Thyroid gland (tissue), 4 donors: ENCODE measurements at regions not wholly inside any gene's neighbourhood (a gene's known extent, or its start where the extent isn't known, plus 50 kb on each side); places are given as distances from the start of the nearest gene placed in this dataset.

Experiments
- DNase-seq, 2 donors: peaks; one replicate each; pipeline ENCODE4 v3.0.0-alpha.2; 2019
- H3K27ac ChIP-seq, 3 donors: fragments of 200-600 bp; sonication (generic); 1 replicate in 2 of 3; 2 replicates in 1 of 3; pipeline ENCODE4 v1.5.1; 2016 to 2019; ENCODE audit warnings: mild to moderate bottlenecking in 1 of 3, moderate library complexity in 1 of 3
- H3K27me3 ChIP-seq: fragments of 200-600 bp; sonication (generic); one replicate; pipeline ENCODE4 v1.5.1; 2019
- H3K36me3 ChIP-seq, 2 donors: fragments of 200-600 bp; sonication (generic); one replicate each; pipeline ENCODE4 v1.5.1; 2016 to 2019
- H3K4me1 ChIP-seq, 2 donors: fragments of 200-600 bp; sonication (generic); one replicate each; pipeline ENCODE4 v1.5.1; 2017 to 2019
- H3K4me3 ChIP-seq, 3 donors: fragments of 200-600 bp; sonication (generic); replicated peaks in 1 of 3; 1 replicate in 2 of 3; 2 replicates in 1 of 3; pipeline ENCODE4 v1.5.1; 2016; ENCODE audit warnings: mild to moderate bottlenecking in 1 of 3
- H3K9me3 ChIP-seq: fragments of 200-600 bp; sonication (generic); one replicate; pipeline ENCODE4 v1.5.1; 2017
- POLR2A ChIP-seq, 2 donors: fragments of 450-650 bp; IDR thresholded peaks; one replicate each; pipeline ENCODE4 v1.6.1; 2017; ENCODE audit warnings: antibody characterized with exemption in 2 of 2, mild to moderate bottlenecking in 2 of 2, moderate library complexity in 1 of 2
- WGBS, 2 donors: methylation state at CpG; one replicate each; pipeline ENCODE4 v1.1.5; 2017; 5-methylcytosine and 5-hydroxymethylcytosine counted together
- intact Hi-C: fragments of 100-400 bp; cut with DNase I; formaldehyde crosslinking; loops from one replicate; pipeline ENCODE4 v1.15.1; 2023
- TF ChIP-seq, protein P1 (sequence below), 6 experiments: fragments of 200-600 bp in 3 of 6; fragments of 450-650 bp in 3 of 6; sonication (generic) in 3 of 6; IDR thresholded peaks; one replicate each; pipeline ENCODE4 v1.5.1; 2016 to 2019; ENCODE audit warnings: antibody characterized with exemption in 6 of 6, mild to moderate bottlenecking in 2 of 6, inconsistent platforms in 1 of 6, moderate library complexity in 1 of 6

DNA sequence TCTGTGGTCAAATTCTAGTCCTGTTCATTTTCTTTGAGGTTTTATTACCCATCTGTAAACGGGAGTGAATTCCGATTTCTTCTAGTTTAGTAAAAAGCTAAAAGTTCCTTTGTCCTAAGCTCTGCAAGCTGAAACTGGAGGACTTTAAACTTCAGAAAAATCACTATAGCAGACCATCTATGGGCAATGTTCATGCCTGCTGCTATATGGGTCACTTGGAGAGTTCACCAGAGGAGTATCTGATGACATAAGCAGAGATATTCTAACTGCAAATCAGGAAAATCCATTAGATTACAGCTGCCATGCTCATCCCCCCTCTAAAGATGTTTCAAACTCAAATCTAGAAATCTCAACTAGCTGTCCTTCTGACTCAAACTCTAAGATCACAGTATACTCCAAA, 193.0 kb upstream of the RTL1 start:
- no peaks in the 10 kb centered on the region for H3K27me3 ChIP-seq
- H3K4me3 ChIP-seq: no peak overlapping the region
- DNase-seq: no peak
- no peaks in the 10 kb centered on the region for H3K4me1 ChIP-seq
- WGBS, 2 donors: 87 to 90% methylated on average over 2 of the region's 2 CpGs
- no peak for TF ChIP-seq POLR2A (IDR thresholded peaks at IDR 0.05)
- TF ChIP-seq, protein P1, sequence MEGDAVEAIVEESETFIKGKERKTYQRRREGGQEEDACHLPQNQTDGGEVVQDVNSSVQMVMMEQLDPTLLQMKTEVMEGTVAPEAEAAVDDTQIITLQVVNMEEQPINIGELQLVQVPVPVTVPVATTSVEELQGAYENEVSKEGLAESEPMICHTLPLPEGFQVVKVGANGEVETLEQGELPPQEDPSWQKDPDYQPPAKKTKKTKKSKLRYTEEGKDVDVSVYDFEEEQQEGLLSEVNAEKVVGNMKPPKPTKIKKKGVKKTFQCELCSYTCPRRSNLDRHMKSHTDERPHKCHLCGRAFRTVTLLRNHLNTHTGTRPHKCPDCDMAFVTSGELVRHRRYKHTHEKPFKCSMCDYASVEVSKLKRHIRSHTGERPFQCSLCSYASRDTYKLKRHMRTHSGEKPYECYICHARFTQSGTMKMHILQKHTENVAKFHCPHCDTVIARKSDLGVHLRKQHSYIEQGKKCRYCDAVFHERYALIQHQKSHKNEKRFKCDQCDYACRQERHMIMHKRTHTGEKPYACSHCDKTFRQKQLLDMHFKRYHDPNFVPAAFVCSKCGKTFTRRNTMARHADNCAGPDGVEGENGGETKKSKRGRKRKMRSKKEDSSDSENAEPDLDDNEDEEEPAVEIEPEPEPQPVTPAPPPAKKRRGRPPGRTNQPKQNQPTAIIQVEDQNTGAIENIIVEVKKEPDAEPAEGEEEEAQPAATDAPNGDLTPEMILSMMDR (IDR thresholded peaks at IDR 0.05): no peak
- no peaks in the 10 kb centered on the region for H3K36me3 ChIP-seq
- no peak overlapping the region for H3K27ac ChIP-seq
- H3K9me3 ChIP-seq: no peaks in the 10 kb centered on the region
- intact Hi-C loops: no loop called here

- intact Hi-C loops: no loop called here
- Histone ChIP-seq H3K27ac (no peak overlapping the region), H3K27me3 (no peaks in the 10 kb centered on the region), H3K4me3 (no peak overlapping the region), H3K9me3 (no peaks in the 10 kb centered on the region), H3K4me1 (no peaks in the 10 kb centered on the region), H3K36me3 (no peaks in the 10 kb centered on the region)
- no peak for DNase-seq
- TF ChIP-seq POLR2A (IDR thresholded peaks at IDR 0.05): no peak
- TF ChIP-seq, protein P1 (IDR thresholded peaks at IDR 0.05): no peak
- WGBS, 2 donors: 74 to 76% methylated on average over 3 of the region's 3 CpGs
Measured at GRCh38 chr14:101097109-101097793, 193.7 kb upstream of the RTL1 start.

- TF ChIP-seq, protein P1 (IDR thresholded peaks at IDR 0.05): no peak
- TF ChIP-seq POLR2A (IDR thresholded peaks at IDR 0.05): no peak
Measured at GRCh38 chr14:101098177-101098576, 194.7 kb upstream of the RTL1 start.

DNA sequence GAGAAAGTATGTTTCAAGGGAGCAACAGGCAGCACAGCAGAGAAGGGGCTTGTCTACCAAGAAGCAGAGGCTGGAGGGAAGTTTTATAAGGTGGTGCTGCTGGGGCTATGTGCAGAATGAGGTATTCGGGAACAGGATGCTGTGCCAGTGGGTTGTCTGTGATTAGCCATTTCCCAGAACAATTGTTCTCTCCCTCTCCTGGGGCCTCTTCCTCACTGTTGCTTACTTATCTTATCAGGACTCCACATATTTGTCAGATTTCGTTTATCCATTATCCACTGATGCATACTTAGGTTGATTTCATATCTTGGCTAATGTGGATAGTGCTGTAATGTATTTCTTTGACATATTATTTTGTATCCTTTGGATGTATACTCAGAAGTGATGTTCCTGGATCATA, 195.1 kb upstream of the RTL1 start:
- intact Hi-C loops: no loop called here
- WGBS, 2 donors: 54 to 57% methylated on average over 2 of the region's 2 CpGs

More at GRCh38 chr14:101098177-101098576, 194.7 kb upstream of the RTL1 start:
- Histone ChIP-seq H3K4me3 (no peak overlapping the region), H3K27ac (no peak overlapping the region), H3K4me1 (no peaks in the 10 kb centered on the region), H3K9me3 (no peaks in the 10 kb centered on the region), H3K36me3 (no peaks in the 10 kb centered on the region), H3K27me3 (no peaks in the 10 kb centered on the region)
- no peak for DNase-seq
- whole genome bisulfite sequencing, 2 donors: 82 to 86% methylated on average over 3 of the region's 3 CpGs
- intact Hi-C loops: no loop called here

GRCh38 chr14:101101456-101102056, 198.0 kb upstream of the RTL1 start:
- no peaks in the 10 kb centered on the region for H3K36me3 ChIP-seq
- intact Hi-C loops: no loop called here
- H3K9me3 ChIP-seq: no peaks in the 10 kb centered on the region
- DNase-seq: no peak
- H3K27me3 ChIP-seq: no peaks in the 10 kb centered on the region
- no peak overlapping the region for H3K27ac ChIP-seq
- TF ChIP-seq, protein P1 (IDR thresholded peaks at IDR 0.05): no peak
- no peak overlapping the region for H3K4me3 ChIP-seq
- 70 to 81% methylated on average over 5 of the region's 5 CpGs for WGBS, 2 donors
- no peaks in the 10 kb centered on the region for H3K4me1 ChIP-seq

More for the DNA sequence above, 195.1 kb upstream of the RTL1 start:
- H3K27ac ChIP-seq: no peak overlapping the region
- H3K9me3 ChIP-seq: no peaks in the 10 kb centered on the region
- H3K4me1 ChIP-seq: no peaks in the 10 kb centered on the region
- DNase-seq: no peak
- H3K36me3 ChIP-seq: no peaks in the 10 kb centered on the region
- H3K4me3 ChIP-seq: no peak overlapping the region
- no peaks in the 10 kb centered on the region for H3K27me3 ChIP-seq
- no peak for TF ChIP-seq POLR2A (IDR thresholded peaks at IDR 0.05)
